GM21360 (cell line): ENCODE measurements at regions not wholly inside any gene's neighbourhood (a gene's known extent, or its start where the extent isn't known, plus 50 kb on each side); places are given as distances from the start of the nearest gene placed in this dataset.

Experiments
- ATAC-seq: cut with Tn5 transposase; IDR thresholded peaks from one replicate; pipeline ENCODE4 v1.9.1; 2021; ENCODE audit warnings: mild to moderate bottlenecking, moderate library complexity; ENCODE audit not compliant: unreplicated experiment

GRCh38 chr6:8529250-8529649, 93.9 kb upstream of the SLC35B3 start:
- no peak for ATAC-seq

GRCh38 chr6:8527818-8528217, 92.5 kb upstream of the SLC35B3 start:
- no peak for ATAC-seq

GRCh38 chr6:8526624-8527023, 91.3 kb upstream of the SLC35B3 start:
- no peak for ATAC-seq

GRCh38 chr6:8525370-8525769, 90.0 kb upstream of the SLC35B3 start:
- ATAC-seq: no peak

- ATAC-seq: no peak
Measured at GRCh38 chr6:8513174-8513573, 77.8 kb upstream of the SLC35B3 start.

GRCh38 chr6:8507286-8507685, 71.9 kb upstream of the SLC35B3 start:
- no peak for ATAC-seq

- ATAC-seq: no peak
Measured at GRCh38 chr6:8506126-8506525, 70.8 kb upstream of the SLC35B3 start.

GRCh38 chr6:8499540-8499939, 64.2 kb upstream of the SLC35B3 start:
- no peak for ATAC-seq

- no peak for ATAC-seq
Measured at GRCh38 chr6:8494730-8495129, 59.4 kb upstream of the SLC35B3 start.

- ATAC-seq: no peak
Measured at GRCh38 chr6:8492536-8493133, 57.3 kb upstream of the SLC35B3 start.
